GM11168 (cell line): ENCODE measurements at regions not wholly inside any gene's neighbourhood (a gene's known extent, or its start where the extent isn't known, plus 50 kb on each side); places are given as distances from the start of the nearest gene placed in this dataset.

Experiments
- in situ Hi-C: fragments of 300-500 bp; cut with MboI; formaldehyde crosslinking; loops from one replicate; pipeline ENCODE4 v1.12.0; 2022; ENCODE audit warnings: low sequenced_read_pairs; ENCODE audit not compliant: unreplicated experiment

DNA sequence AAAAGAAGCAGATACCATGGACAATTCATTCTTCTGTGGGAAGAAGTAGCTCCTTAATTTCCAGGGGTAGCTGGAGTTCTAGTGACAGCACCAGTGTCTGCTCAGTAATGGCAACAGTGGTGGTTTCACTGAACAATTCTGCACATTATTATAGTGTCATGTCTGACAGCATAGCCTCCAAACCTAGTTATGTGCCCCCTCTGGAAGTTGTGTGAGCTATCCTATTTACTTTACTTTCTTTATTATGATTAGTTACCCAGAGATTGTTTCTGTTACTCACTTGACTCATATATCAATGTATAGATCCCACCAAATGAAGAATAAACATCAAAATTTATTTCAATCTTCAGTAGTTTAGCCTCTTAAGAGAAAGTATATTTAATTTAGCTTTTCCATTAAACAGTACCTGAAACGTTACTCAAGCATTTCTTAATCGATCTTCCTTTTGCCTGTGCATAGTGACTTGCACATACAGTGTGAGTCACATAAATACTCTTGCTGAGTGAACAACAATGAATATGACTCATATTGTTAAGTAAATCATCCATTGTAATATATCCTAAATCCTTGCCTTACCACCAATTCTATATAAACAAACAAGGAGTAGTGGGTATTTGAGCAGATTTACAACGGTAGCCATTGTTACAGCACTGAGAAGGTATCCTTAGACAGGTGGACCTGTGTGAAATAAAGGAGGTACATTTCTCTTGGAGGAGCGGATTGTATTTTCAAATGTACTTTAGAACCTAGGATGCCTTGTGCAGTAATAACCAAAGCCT is 534.7 kb downstream of the ANKRD50 start:
- in situ Hi-C loops, result no loop called here

- in situ Hi-C loops, result no loop called here
Observed at GRCh38 chr4:124178449-124179021, 534.0 kb downstream of the ANKRD50 start.

- in situ Hi-C loops, result no loop called here
Observed at GRCh38 chr4:124179506-124180186, 532.9 kb downstream of the ANKRD50 start.

GRCh38 chr4:124181039-124181438 is 531.5 kb downstream of the ANKRD50 start:
- in situ Hi-C loops, result no loop called here

- in situ Hi-C loops, result no loop called here
Observed at GRCh38 chr4:124183231-124183630, 529.3 kb downstream of the ANKRD50 start.

GRCh38 chr4:124183926-124184325 is 528.6 kb downstream of the ANKRD50 start:
- in situ Hi-C loops, result no loop called here

DNA sequence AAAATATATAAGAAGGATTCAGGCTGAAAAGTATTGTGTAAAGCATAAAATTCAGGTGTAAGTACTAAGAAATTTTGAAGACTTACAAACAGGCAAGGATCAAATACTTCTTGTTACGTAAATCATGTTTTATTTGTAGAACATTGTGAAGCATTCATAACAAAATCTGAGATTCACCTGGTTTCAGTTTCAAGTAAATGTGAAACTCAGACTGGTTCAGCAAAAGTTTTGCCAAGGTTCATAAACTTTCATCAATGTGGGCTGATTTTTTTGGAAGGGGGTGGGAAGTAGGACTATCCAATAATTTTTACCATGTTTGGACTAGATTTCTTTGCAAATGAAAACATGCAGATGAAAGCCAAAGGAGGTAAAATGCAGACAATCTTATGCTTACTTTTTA is 527.7 kb downstream of the ANKRD50 start:
- in situ Hi-C loops, result no loop called here

- in situ Hi-C loops, result no loop called here
Observed at GRCh38 chr4:124188595-124188994, 523.9 kb downstream of the ANKRD50 start.

- in situ Hi-C loops, result no loop called here
Observed at GRCh38 chr4:124189545-124189944, 523.0 kb downstream of the ANKRD50 start.

- in situ Hi-C loops, result no loop called here
Observed at GRCh38 chr4:124191329-124191728, 521.2 kb downstream of the ANKRD50 start.

DNA sequence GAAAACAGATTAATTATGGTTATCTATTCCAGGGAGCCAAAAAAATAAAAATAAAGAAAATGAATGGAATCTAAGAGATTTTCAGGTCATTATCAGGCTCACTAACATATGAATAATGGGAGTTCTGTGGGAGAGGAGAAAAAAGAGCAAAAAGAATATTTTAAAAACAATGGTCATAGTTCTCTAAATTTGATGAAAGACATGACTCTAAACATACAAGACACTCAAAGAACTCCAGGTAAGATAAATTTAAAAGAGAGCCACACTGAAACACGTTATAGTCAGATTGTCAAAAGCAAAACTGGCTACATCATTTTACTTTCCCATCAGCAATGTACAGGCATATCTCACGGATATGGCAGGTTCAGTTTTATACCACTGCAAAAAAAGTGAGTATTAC is 520.0 kb downstream of the ANKRD50 start:
- in situ Hi-C loops, result no loop called here

- in situ Hi-C loops, result no loop called here
Observed at GRCh38 chr4:124199185-124199584, 513.3 kb downstream of the ANKRD50 start.

DNA sequence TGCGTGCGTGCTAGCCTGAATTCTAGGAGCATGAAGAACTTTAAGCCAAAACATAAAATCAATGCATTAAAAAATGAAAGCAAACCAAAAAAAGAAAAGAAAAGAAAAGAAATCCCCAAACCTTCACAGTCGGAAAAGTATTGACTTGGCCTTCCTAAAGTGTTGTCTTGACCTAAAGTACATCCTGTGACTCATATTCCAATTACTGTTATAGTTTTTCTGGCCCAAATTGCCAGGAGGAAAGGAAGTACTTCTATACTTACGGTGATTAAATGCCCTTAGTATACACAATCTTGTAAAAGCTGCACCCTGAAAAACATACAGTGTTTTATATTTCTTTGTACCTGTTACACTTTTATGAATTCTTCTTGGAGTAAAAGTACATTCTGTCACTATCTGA is 512.8 kb downstream of the ANKRD50 start:
- in situ Hi-C loops, result no loop called here

DNA sequence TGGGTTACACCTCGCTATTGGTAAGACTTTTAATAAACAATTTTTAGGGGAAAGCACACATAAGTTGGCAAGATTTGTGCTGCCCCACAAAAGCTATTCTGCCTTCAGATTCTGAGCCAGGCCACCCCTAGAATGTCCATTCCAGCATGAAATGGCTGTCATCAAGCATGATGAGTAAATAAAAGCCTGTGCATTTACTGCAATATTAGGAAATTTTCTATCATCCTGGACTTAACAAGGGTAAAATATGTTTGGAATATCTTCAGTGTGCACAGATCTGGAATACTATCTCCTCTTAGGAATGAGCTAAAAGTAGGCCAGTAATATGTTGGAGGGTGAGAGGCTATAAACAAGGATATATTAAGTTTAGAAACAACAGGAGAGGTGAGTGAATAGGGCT is 510.9 kb downstream of the ANKRD50 start:
- in situ Hi-C loops, result no loop called here

DNA sequence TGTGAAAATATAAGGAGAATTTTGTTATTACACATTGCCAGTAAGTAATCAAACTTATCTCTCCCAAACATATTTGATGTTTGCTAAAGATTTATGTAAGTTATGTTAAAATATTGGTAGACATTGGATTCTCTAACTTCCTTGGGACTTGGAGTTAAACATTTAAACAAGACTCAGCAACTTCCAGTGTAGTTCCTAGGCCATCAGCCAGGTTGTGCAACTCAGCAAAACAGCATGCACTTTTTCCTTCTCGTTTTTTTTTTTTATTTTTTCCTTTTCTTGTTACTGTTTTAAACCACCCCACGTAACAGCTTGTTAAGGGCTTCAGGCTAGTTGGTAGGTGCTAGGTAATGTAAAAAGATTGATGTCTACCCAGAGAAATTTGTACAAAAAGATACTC is 510.4 kb downstream of the ANKRD50 start:
- in situ Hi-C loops, result no loop called here

GRCh38 chr4:124203613-124204238 is 508.8 kb downstream of the ANKRD50 start:
- in situ Hi-C loops, result no loop called here

DNA sequence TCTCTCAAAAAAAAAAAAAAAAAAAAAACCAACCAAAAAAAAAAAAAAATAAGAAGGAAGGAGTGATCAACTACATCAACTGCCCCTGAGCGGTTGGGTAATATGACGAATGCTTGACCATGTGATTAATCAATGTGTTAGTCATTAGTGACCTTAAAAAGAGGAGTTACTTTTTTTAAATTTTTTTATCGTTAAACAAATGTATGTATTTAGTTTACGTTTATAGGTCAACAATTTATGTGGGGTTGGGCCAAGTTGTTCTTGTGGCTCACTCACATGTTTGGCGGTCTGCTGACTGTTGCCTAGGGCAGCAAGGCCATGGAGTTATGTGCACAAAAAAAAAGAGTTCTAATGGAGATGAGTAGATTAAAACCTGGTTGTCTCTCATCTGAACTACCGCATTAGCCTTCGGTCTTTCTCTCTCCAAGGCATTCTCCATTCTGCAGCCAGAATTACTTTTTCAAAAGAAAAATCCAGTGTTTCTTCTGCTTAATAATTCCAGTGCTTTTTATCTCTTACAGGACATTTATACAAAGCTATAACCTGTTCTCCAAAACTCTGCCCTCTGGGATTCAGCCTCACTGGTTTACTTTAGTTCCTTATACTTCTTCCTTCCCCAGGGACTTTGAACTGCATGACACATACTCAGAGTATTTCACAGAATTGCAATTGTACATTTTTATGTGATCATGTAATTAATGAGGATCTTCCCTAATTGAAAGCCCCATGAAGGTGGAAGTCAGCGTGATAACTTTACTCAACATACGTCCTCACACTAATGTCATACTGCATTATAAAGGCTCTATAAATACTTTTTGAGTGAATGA is 505.5 kb downstream of the ANKRD50 start:
- in situ Hi-C loops, result no loop called here

DNA sequence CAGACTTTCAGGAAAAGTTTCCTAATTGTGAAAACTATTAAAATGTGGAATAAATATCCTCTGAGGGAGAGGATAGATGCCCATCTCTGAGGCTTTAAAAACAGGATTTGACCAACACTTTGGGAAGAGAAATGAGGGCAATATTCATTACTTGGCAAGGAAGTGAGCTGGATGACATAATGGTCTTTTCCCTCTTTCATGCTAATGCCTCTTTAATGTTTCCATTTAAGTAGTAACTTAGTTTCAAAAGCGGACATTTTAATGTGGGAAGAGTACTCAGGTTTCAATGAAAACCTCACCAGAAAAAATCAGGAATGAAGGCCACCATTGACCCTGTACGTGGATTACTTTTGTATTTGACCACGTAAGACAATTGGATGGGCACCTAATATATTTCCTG is 503.3 kb downstream of the ANKRD50 start:
- in situ Hi-C loops, result no loop called here

- in situ Hi-C loops, result no loop called here
Observed at GRCh38 chr4:124209626-124210025, 502.9 kb downstream of the ANKRD50 start.

DNA sequence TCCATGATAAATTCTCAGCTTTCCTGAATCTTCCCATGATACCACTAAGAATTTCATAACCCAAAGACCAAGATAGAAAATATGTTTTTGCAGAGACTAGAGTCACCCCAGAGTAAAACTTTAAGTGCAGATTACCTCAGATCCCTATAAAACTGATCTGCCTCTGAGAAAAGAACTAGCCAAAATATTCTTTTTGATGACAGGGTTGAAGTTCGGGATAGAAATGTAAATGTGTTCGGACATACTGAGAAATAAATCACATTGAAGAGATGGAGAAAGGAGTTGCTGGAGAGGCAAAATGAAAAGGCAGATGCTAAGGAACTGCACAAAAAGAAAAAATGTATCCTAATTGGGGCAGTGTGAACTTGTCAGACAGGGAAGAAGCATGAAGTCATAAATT is 501.8 kb downstream of the ANKRD50 start:
- in situ Hi-C loops, result no loop called here
